ENCODE measurements at regions not wholly inside any gene's neighbourhood (a gene's known extent, or its start where the extent isn't known, plus 50 kb on each side); places are given as distances from the start of the nearest gene placed in this dataset.

GRCh38 chr21:28548291-28548690 is 444.4 kb downstream of the LTN1 start:
- TF ChIP-seq CTCF (IDR thresholded peaks at IDR 0.05): no peak
- TF ChIP-seq POLR2A (IDR thresholded peaks at IDR 0.05): no peak

All from uterus (tissue), 2 donors.